B cell (primary cell): ENCODE measurements at regions not wholly inside any gene's neighbourhood (a gene's known extent, or its start where the extent isn't known, plus 50 kb on each side); places are given as distances from the start of the nearest gene placed in this dataset.

Experiments used
- ATAC-seq: fragments of 200-7000 bp; cut with Tn5 transposase; one replicate; pipeline ENCODE4 v1.10.0; 2021; ENCODE audit warnings: low read depth, mild to moderate bottlenecking, moderate number of reproducible peaks, moderate library complexity
- CTCF ChIA-PET: fragments of 350-600 bp; sonication (Branson Sonifier 250); formaldehyde crosslinking; loops from one replicate; lab custom pipeline; 2021; ENCODE audit warnings: antibody characterized with exemption, inconsistent platforms; lab: Charles Lee
- POLR2A ChIA-PET: fragments of 350-600 bp; sonication (Branson Sonifier 250); formaldehyde crosslinking; loops from one replicate; lab custom pipeline; 2021; ENCODE audit warnings: antibody characterized with exemption; lab: Charles Lee
- DNase-seq: peaks from one replicate; pipeline ENCODE4 v3.0.0; 2013
- H2AFZ ChIP-seq: 2 replicates; pipeline ENCODE4 v1.6.1; 2012; ENCODE audit warnings: mild to moderate bottlenecking, low read depth, low read length; ENCODE audit not compliant: insufficient read depth, poor library complexity, severe bottlenecking
- H3K27ac ChIP-seq, 2 donors: 1 replicate in 1 of 2; 2 replicates in 1 of 2; pipeline ENCODE4 v1.5.1; 2012 to 2013; ENCODE audit warnings: low read length in 2 of 2, mild to moderate bottlenecking in 2 of 2, moderate library complexity in 1 of 2
- H3K27me3 ChIP-seq, 4 experiments: fragments of 200-600 bp in 1 of 4; sonication (generic) in 1 of 4; replicated peaks in 1 of 4; 1 replicate in 2 of 4; 2 replicates in 2 of 4; pipeline versions ENCODE4 v1.6.1 to v1.7.0; 2013 to 2016; ENCODE audit warnings: low read length in 3 of 4, mild to moderate bottlenecking in 2 of 4, mixed read lengths in 1 of 4, moderate library complexity in 1 of 4; ENCODE audit not compliant: insufficient read depth in 4 of 4, control insufficient read depth in 3 of 4; ENCODE audit errors: control extremely low read depth in 1 of 4
- H3K36me3 ChIP-seq, 2 experiments: replicated peaks in 1 of 2; 1 replicate in 1 of 2; 2 replicates in 1 of 2; pipeline versions ENCODE4 v1.6.1 to v1.7.1; 2013; ENCODE audit warnings: low read length in 1 of 2; ENCODE audit not compliant: insufficient read depth in 2 of 2, control insufficient read depth in 1 of 2; ENCODE audit errors: control extremely low read depth in 1 of 2, extremely low read depth in 1 of 2
- H3K4me1 ChIP-seq, 2 donors: fragments of 200-600 bp in 1 of 2; sonication (generic) in 1 of 2; 1 replicate in 1 of 2; 2 replicates in 1 of 2; pipeline versions ENCODE4 v1.5.1 to v1.6.1; 2013 to 2017; ENCODE audit warnings: low read length in 2 of 2; ENCODE audit not compliant: control insufficient read depth in 2 of 2, insufficient read depth in 2 of 2
- H3K4me2 ChIP-seq: replicated peaks from 2 replicates; pipeline ENCODE3; 2012; ENCODE audit warnings: mild to moderate bottlenecking, low read depth, low read length; ENCODE audit not compliant: poor library complexity, severe bottlenecking
- H3K4me3 ChIP-seq, 5 experiments: fragments of 200-600 bp in 1 of 5; sonication (generic) in 1 of 5; 1 replicate in 3 of 5; 2 replicates in 2 of 5; pipeline versions ENCODE4 v1.5.1 to v1.7.0; 2011 to 2016; ENCODE audit warnings: low read length in 4 of 5, mild to moderate bottlenecking in 4 of 5, low read depth in 2 of 5, control low read depth in 1 of 5, moderate library complexity in 1 of 5; ENCODE audit not compliant: insufficient read depth in 1 of 5; ENCODE audit errors: control extremely low read depth in 1 of 5, extremely low read depth in 1 of 5
- H3K79me2 ChIP-seq: fragments of 200-600 bp; sonication (generic); one replicate; pipeline ENCODE4 v1.6.0; 2016; ENCODE audit warnings: low read length; ENCODE audit not compliant: control insufficient read depth, insufficient read depth
- H3K9ac ChIP-seq: fragments of 200-600 bp; sonication (generic); 2 replicates; pipeline ENCODE4 v1.6.1; 2017; ENCODE audit warnings: mild to moderate bottlenecking, low read length, moderate library complexity
- H3K9me3 ChIP-seq, 3 donors: one replicate each; pipeline versions ENCODE4 v1.6.1 to v1.7.1; 2013; ENCODE audit warnings: low read length in 2 of 3; ENCODE audit not compliant: control insufficient read depth in 2 of 3, insufficient read depth in 1 of 3; ENCODE audit errors: control extremely low read depth in 1 of 3
- H4K20me1 ChIP-seq: 2 replicates; pipeline ENCODE4 v1.6.0; 2012; ENCODE audit warnings: mild to moderate bottlenecking, low read length; ENCODE audit not compliant: insufficient read depth, control insufficient read depth, poor library complexity, severe bottlenecking
- H3K27ac Mint-ChIP-seq: one replicate; pipeline ENCODE4 v1.8.0; 2021; ENCODE audit warnings: mixed read lengths
- H3K27me3 Mint-ChIP-seq: one replicate; pipeline ENCODE4 v1.8.0; 2021; ENCODE audit warnings: mixed read lengths
- H3K4me1 Mint-ChIP-seq: one replicate; pipeline ENCODE4 v1.8.0; 2021; ENCODE audit warnings: mixed read lengths
- H3K4me3 Mint-ChIP-seq: one replicate; pipeline ENCODE4 v1.8.0; 2021; ENCODE audit warnings: mixed read lengths
- H3K9me3 Mint-ChIP-seq: one replicate; pipeline ENCODE4 v1.8.0; 2022; ENCODE audit warnings: mixed read lengths; ENCODE audit not compliant: insufficient read depth
- CTCF ChIP-seq: fragments of 200-600 bp; IDR thresholded peaks from one replicate; pipeline ENCODE4 v1.8.0; 2022; ENCODE audit warnings: antibody characterized with exemption, mild to moderate bottlenecking
- EZH2 ChIP-seq: IDR thresholded peaks from 2 replicates; pipeline ENCODE4 v1.6.1; 2012; ENCODE audit warnings: borderline replicate concordance, low read depth, mild to moderate bottlenecking, moderate library complexity, low read length; ENCODE audit not compliant: insufficient read depth, poor library complexity, severe bottlenecking
- WGBS: methylation state at CpG from one replicate; pipeline ENCODE4 v1.1.5; 2013; ENCODE audit warnings: missing lambda C conversion rate; ENCODE audit not compliant: insufficient coverage; 5-methylcytosine and 5-hydroxymethylcytosine counted together
- intact Hi-C: fragments of 100-400 bp; cut with micrococcal nuclease; formaldehyde crosslinking; loops from one replicate; pipeline ENCODE4 v1.10.0; 2022

GRCh38 chr10:43781480-43782361, 133.0 kb upstream of the ZNF32 start:
- Histone ChIP-seq H3K79me2 (no peaks in the 10 kb centered on the region), H3K4me3 (no peak overlapping the region), H3K27ac (no peak overlapping the region), H3K4me2 (no peak overlapping the region), H3K9me3 (peaks cover 0 to 6% (median 0%) of the 10 kb centered on the region in 3 donors), H3K9ac (no peak overlapping the region), H4K20me1 (no peaks in the 10 kb centered on the region), H3K27me3 (no peaks in the 10 kb centered on the region), H3K4me1 (no peaks in the 10 kb centered on the region), H3K36me3 (no peaks in the 10 kb centered on the region), H2AFZ (no peak overlapping the region)
- no peaks in the 10 kb centered on the region for H3K4me1 Mint-ChIP-seq
- intact Hi-C loops, result no loop called here
- H3K27me3 Mint-ChIP-seq, result peaks cover 3% of the 10 kb centered on the region
- 84% methylated on average over 6 of the region's 6 CpGs for WGBS
- POLR2A ChIA-PET, result no interaction called here
- no peaks in the 10 kb centered on the region for H3K9me3 Mint-ChIP-seq
- no peak overlapping the region for H3K27ac Mint-ChIP-seq
- DNase-seq (no peak), ATAC-seq (no peak)
- no peak overlapping the region for H3K4me3 Mint-ChIP-seq
- TF ChIP-seq CTCF, result no peak
- no peak for TF ChIP-seq EZH2
- CTCF ChIA-PET, result no interaction called here

- no peak for DNase-seq
- H3K4me1 ChIP-seq, result no peaks in the 10 kb centered on the region
- CTCF ChIA-PET, result no interaction called here
- no peak overlapping the region for H3K4me2 ChIP-seq
- Mint-ChIP-seq H3K9me3 (no peaks in the 10 kb centered on the region), H3K27ac (no peak overlapping the region), H3K4me3 (no peak overlapping the region), H3K4me1 (no peaks in the 10 kb centered on the region), H3K27me3 (peaks cover 13% of the 10 kb centered on the region)
- intact Hi-C loops, result no loop called here
- no peak overlapping the region for H3K9ac ChIP-seq
- ATAC-seq, result no peak
- no peaks in the 10 kb centered on the region for H4K20me1 ChIP-seq
- TF ChIP-seq EZH2 (no peak), CTCF (no peak)
- WGBS, result no CpG with 5 or more reads among the region's 4 CpGs
- POLR2A ChIA-PET, result no interaction called here
- no peaks in the 10 kb centered on the region for H3K27me3 ChIP-seq
- no peaks in the 10 kb centered on the region for H3K79me2 ChIP-seq
- no peaks in the 10 kb centered on the region for H3K36me3 ChIP-seq
- no peak overlapping the region for H2AFZ ChIP-seq
- H3K9me3 ChIP-seq, result peaks cover 0 to 11% (median 0%) of the 10 kb centered on the region in 3 donors
- no peak overlapping the region for H3K27ac ChIP-seq
- H3K4me3 ChIP-seq, result no peak overlapping the region
These were observed 129.9 kb upstream of the ZNF32 start for GRCh38 chr10:43778571-43778970.
